ENCODE measurements at regions not wholly inside any gene's neighbourhood (a gene's known extent, or its start where the extent isn't known, plus 50 kb on each side); places are given as distances from the start of the nearest gene placed in this dataset.

- TF ChIP-seq, protein P1, sequence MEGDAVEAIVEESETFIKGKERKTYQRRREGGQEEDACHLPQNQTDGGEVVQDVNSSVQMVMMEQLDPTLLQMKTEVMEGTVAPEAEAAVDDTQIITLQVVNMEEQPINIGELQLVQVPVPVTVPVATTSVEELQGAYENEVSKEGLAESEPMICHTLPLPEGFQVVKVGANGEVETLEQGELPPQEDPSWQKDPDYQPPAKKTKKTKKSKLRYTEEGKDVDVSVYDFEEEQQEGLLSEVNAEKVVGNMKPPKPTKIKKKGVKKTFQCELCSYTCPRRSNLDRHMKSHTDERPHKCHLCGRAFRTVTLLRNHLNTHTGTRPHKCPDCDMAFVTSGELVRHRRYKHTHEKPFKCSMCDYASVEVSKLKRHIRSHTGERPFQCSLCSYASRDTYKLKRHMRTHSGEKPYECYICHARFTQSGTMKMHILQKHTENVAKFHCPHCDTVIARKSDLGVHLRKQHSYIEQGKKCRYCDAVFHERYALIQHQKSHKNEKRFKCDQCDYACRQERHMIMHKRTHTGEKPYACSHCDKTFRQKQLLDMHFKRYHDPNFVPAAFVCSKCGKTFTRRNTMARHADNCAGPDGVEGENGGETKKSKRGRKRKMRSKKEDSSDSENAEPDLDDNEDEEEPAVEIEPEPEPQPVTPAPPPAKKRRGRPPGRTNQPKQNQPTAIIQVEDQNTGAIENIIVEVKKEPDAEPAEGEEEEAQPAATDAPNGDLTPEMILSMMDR (IDR thresholded peaks at IDR 0.05): no peak
- TF ChIP-seq EZH2 (IDR thresholded peaks at IDR 0.05): no peak
These were observed 150.2 kb downstream of the CXXC4 start for GRCh38 chr4:104344342-104344980.

Data from neural progenitor cell (in vitro differentiated cells).